PC-9 (cell line): ENCODE measurements at regions not wholly inside any gene's neighbourhood (a gene's known extent, or its start where the extent isn't known, plus 50 kb on each side); places are given as distances from the start of the nearest gene placed in this dataset.

Experiments used
- BruUV-seq: library from RNA; stranded (reverse); fragments of 400-500 nt; replicated peaks from 2 replicates; lab custom pipeline; 2021; lab: Mats Ljungman, UMichigan
- CTCF ChIA-PET: fragments of 300-600 bp; sonication (Branson Sonifier 250); formaldehyde crosslinking; loops from one replicate; lab custom pipeline; 2022; ENCODE audit warnings: antibody characterized with exemption; lab: Charles Lee
- POLR2A ChIA-PET: fragments of 300-600 bp; sonication (Branson Sonifier 250); formaldehyde crosslinking; loops from one replicate; lab custom pipeline; 2022; ENCODE audit warnings: antibody characterized with exemption; ENCODE audit not compliant: unreplicated experiment; lab: Charles Lee
- DNase-seq, 2 experiments: peaks; one replicate each; pipeline versions ENCODE4 v3.0.0 to v3.0.0-alpha.2; 2015 to 2022; ENCODE audit warnings: mixed read lengths in 1 of 2
- H2AFZ ChIP-seq: fragments of 200-600 bp; sonication (generic); 2 replicates; pipeline ENCODE4 v1.8.1; 2017; ENCODE audit warnings: antibody characterized with exemption
- H3F3A ChIP-seq: fragments of 200-600 bp; sonication (generic); 2 replicates; pipeline ENCODE4 v1.8.1; 2017; ENCODE audit warnings: antibody characterized with exemption, mild to moderate bottlenecking, low read depth; ENCODE audit not compliant: insufficient read depth
- H3K27ac ChIP-seq: fragments of 200-600 bp; sonication (generic); 2 replicates; pipeline ENCODE4 v1.6.1; 2016; ENCODE audit warnings: mixed run types
- H3K27me3 ChIP-seq: fragments of 200-600 bp; sonication (generic); 2 replicates; pipeline ENCODE4 v1.6.1; 2016; ENCODE audit warnings: low read depth, mixed run types; ENCODE audit not compliant: insufficient read depth
- H3K36me3 ChIP-seq: fragments of 200-600 bp; sonication (generic); 2 replicates; pipeline ENCODE4 v1.6.1; 2016; ENCODE audit warnings: low read depth, mixed run types
- H3K4me1 ChIP-seq: fragments of 200-600 bp; sonication (generic); replicated peaks from 2 replicates; pipeline ENCODE4 v1.6.1; 2016; ENCODE audit warnings: mixed run types; ENCODE audit not compliant: insufficient read depth
- H3K4me2 ChIP-seq: fragments of 200-600 bp; sonication (generic); 2 replicates; pipeline ENCODE4 v1.6.1; 2017; ENCODE audit warnings: mixed run types
- H3K4me3 ChIP-seq: fragments of 200-600 bp; sonication (generic); 2 replicates; pipeline ENCODE4 v1.6.1; 2016; ENCODE audit warnings: mixed run types
- H3K79me2 ChIP-seq: fragments of 200-600 bp; sonication (generic); 2 replicates; pipeline ENCODE4 v1.6.1; 2017; ENCODE audit warnings: low read depth, mixed run types
- H3K9me2 ChIP-seq: fragments of 200-600 bp; sonication (generic); 2 replicates; pipeline ENCODE4 v1.8.1; 2017; ENCODE audit warnings: mild to moderate bottlenecking; ENCODE audit not compliant: insufficient read depth
- H3K9me3 ChIP-seq: fragments of 200-600 bp; sonication (generic); 2 replicates; pipeline ENCODE4 v1.8.1; 2016; ENCODE audit warnings: low read depth; ENCODE audit not compliant: insufficient read depth
- H4K20me1 ChIP-seq: fragments of 200-600 bp; sonication (generic); 2 replicates; pipeline ENCODE4 v1.8.1; 2017; ENCODE audit not compliant: insufficient read depth
- CTCF ChIP-seq: fragments of 200-600 bp; sonication (generic); conservative IDR thresholded peaks from 2 replicates; pipeline ENCODE4 v1.6.1; 2017; ENCODE audit warnings: mixed run types, antibody characterized with exemption, mild to moderate bottlenecking, moderate library complexity
- EZH2 ChIP-seq: fragments of 200-600 bp; sonication (generic); IDR thresholded peaks from 2 replicates; pipeline ENCODE4 v1.8.0; 2017; ENCODE audit warnings: antibody characterized with exemption, low read depth
- intact Hi-C: fragments of 100-400 bp; cut with micrococcal nuclease; formaldehyde crosslinking; loops from one replicate; pipeline ENCODE4 v1.10.0; 2022; ENCODE audit not compliant: unreplicated experiment

- no peak overlapping the region for H3K27ac ChIP-seq
- no peaks in the 10 kb centered on the region for H3K9me2 ChIP-seq
- no peak for DNase-seq
- ChIA-PET CTCF (no interaction called here), POLR2A (no interaction called here)
- H3K4me1 ChIP-seq = no peaks in the 10 kb centered on the region
- TF ChIP-seq EZH2 (no peak), CTCF (no peak)
- H3K4me2 ChIP-seq = no peak overlapping the region
- H4K20me1 ChIP-seq = no peaks in the 10 kb centered on the region
- no peaks in the 10 kb centered on the region for H3F3A ChIP-seq
- H3K36me3 ChIP-seq = no peaks in the 10 kb centered on the region
- no peak overlapping the region for H3K4me3 ChIP-seq
- H3K79me2 ChIP-seq = no peaks in the 10 kb centered on the region
- no peaks in the 10 kb centered on the region for H3K27me3 ChIP-seq
- no TSS peak for BruUV-seq
- H3K9me3 ChIP-seq = no peaks in the 10 kb centered on the region
- intact Hi-C loops = no loop called here
- H2AFZ ChIP-seq = no peak overlapping the region
Measured at GRCh38 chr2:187084524-187084923, 235.6 kb upstream of the ZSWIM2 start.

- DNase-seq = no peak
- ChIA-PET CTCF (no interaction called here), POLR2A (no interaction called here)
- H3K9me2 ChIP-seq = no peaks in the 10 kb centered on the region
- H4K20me1 ChIP-seq = no peaks in the 10 kb centered on the region
- no peak overlapping the region for H3K4me2 ChIP-seq
- H3K27me3 ChIP-seq = no peaks in the 10 kb centered on the region
- H3K36me3 ChIP-seq = no peaks in the 10 kb centered on the region
- TF ChIP-seq EZH2 (no peak), CTCF (no peak)
- no peak overlapping the region for H2AFZ ChIP-seq
- H3K27ac ChIP-seq = no peak overlapping the region
- no peaks in the 10 kb centered on the region for H3K79me2 ChIP-seq
- intact Hi-C loops = no loop called here
- H3K4me3 ChIP-seq = no peak overlapping the region
- BruUV-seq = no TSS peak
- H3K9me3 ChIP-seq = no peaks in the 10 kb centered on the region
- H3K4me1 ChIP-seq = no peaks in the 10 kb centered on the region
- no peaks in the 10 kb centered on the region for H3F3A ChIP-seq
Measured at GRCh38 chr2:187081461-187081860, 232.5 kb upstream of the ZSWIM2 start.

- H3K4me1 ChIP-seq = no peaks in the 10 kb centered on the region
- no peaks in the 10 kb centered on the region for H3K79me2 ChIP-seq
- no peak overlapping the region for H3K27ac ChIP-seq
- intact Hi-C loops = no loop called here
- POLR2A ChIA-PET = no interaction called here
- H2AFZ ChIP-seq = no peak overlapping the region
- TF ChIP-seq EZH2 (no peak), CTCF (no peak)
- no peak for DNase-seq
- no peak overlapping the region for H3K4me2 ChIP-seq
- H3K27me3 ChIP-seq = no peaks in the 10 kb centered on the region
- CTCF ChIA-PET = no interaction called here
- H4K20me1 ChIP-seq = no peaks in the 10 kb centered on the region
- no peaks in the 10 kb centered on the region for H3K9me3 ChIP-seq
- H3K9me2 ChIP-seq = no peaks in the 10 kb centered on the region
- no peak overlapping the region for H3K4me3 ChIP-seq
- BruUV-seq = no TSS peak
- no peaks in the 10 kb centered on the region for H3K36me3 ChIP-seq
- no peaks in the 10 kb centered on the region for H3F3A ChIP-seq
Measured at GRCh38 chr2:187079901-187080300, 230.9 kb upstream of the ZSWIM2 start.
